ENCODE measurements at regions not wholly inside any gene's neighbourhood (a gene's known extent, or its start where the extent isn't known, plus 50 kb on each side); places are given as distances from the start of the nearest gene placed in this dataset.
"Not testable (repeated sequence)": the region's sequence is repeated elsewhere in the genome, so short reads cannot be mapped to it uniquely, and the experiment has no call there.

DNA sequence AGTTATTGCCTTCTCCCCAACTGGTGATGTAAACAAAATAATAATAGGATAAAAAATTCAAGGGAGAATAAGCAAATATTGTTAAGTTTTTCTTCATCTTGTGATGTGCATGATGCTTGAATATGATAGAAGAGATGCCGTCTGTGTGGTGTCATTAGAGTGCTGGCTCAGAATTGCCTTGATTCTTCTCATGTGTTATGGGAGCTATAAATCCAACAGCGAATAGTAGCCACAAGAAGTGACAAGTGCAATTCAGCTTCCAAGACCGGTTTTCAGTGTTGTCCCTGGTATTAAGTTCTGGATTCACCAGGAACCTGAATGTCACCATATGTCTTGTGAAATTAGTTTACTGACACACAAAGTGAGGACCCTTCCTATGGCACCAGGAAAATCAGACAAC lies 547.0 kb downstream of the NSUN3 start:
- DNase-seq (ENCODE audit: low read depth) = no peak

- no peak for DNase-seq (ENCODE audit: low read depth)
These were observed 548.7 kb downstream of the NSUN3 start for GRCh38 chr3:94611596-94611995.

DNA sequence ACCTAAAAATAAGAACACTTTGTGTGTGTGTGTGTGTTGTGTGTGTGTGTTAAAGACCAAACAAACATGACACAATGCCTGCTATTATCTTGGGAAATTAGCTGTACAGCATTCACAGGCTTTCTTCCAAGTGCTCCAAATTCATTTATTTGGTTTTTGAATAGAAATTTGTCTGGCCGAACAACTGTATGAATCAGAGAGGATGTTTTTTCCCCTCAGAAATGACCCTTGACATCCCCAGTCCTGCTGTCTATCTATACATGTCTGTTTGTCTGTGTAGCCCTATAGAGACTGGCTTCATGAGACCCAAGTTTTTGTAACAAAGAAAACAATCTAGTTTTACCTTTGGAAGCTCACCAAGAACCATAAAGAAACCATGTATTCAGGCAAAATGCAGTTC lies 549.8 kb downstream of the NSUN3 start:
- DNase-seq (ENCODE audit: low read depth) = no peak

GRCh38 chr3:94614192-94614591 lies 551.3 kb downstream of the NSUN3 start:
- DNase-seq (ENCODE audit: low read depth) = no peak

- no peak for DNase-seq (ENCODE audit: low read depth)
These were observed 552.6 kb downstream of the NSUN3 start for GRCh38 chr3:94615275-94616065.

DNA sequence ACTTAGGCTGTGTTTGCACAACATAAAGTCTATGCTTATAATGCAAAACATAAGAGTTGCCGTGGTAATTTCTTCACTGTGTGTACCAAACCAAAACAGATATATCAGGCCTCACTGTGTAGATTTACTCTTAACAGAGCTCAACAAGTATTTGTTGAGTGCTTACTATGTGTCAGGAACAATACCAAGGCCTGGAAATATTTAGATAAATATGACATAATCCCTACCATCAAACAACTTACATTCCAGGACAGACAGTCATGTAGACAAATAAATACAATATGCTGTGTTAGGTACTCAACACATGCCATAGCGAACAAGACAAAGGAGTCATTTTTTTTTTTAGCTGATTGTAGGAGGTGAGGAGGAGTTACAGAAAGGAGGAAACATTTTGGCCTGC lies 554.0 kb downstream of the NSUN3 start:
- DNase-seq (ENCODE audit: low read depth) = no peak

GRCh38 chr3:94617312-94617711 lies 554.5 kb downstream of the NSUN3 start:
- no peak for DNase-seq (ENCODE audit: low read depth)

DNA sequence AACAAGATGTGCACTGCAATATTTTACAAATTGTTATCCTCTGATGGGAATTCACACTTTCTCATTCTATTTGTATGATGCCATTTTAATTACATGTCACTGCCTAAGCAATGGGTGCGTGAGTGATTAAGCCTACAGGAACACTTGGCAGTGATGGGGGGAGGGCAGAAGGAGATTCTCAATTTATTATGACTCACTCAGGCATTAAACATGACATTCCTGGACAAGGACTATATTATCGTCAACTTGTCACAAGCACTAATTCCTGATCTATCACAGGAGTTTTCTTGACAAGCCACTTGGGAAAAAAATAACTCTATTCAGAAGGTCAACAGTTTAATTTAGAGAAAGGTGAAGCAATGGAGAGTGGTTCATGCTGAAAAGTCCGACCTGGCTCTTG lies 556.8 kb downstream of the NSUN3 start:
- no peak for DNase-seq (ENCODE audit: low read depth)

DNA sequence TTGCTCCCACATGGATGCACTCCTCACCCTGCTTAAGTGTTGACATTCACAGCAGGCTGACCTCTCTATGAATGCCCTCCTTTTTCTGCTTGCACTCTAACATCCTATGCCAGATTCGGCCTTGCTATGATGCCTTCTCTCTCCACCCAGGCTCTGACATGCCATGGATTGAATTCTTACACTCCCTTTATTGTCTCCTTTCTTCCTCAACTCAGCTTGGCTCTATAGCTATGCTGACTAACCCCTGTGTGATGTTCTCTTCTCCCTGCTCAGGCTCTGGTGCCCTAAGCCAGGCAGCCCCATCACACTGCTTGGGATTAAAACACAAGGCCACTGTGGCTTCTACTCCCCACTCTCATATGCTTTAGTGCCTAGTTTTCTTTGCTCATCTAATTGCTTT lies 563.7 kb downstream of the NSUN3 start:
- no peak for DNase-seq (ENCODE audit: low read depth)

DNA sequence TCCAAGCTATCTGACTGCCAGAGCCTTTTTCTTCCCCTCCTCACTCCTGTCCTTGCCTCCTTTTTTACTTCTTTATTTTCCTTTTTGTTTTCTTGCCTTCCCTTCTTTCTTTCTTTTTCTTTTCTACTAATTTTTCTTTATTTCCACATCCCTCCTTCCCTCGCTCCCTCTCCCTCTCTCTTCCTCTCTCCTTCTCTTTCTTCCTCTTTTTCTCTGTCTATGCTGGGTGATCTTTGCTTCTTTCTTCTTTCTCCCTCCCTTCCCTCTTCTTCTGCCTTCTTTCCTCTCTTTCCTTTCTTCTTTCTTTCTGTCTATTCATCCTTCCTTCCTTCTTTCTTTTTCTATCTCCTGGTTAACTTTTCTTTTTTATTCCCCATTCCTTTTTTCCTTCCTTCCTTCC lies 564.8 kb downstream of the NSUN3 start:
- no peak for DNase-seq (ENCODE audit: low read depth)

DNA sequence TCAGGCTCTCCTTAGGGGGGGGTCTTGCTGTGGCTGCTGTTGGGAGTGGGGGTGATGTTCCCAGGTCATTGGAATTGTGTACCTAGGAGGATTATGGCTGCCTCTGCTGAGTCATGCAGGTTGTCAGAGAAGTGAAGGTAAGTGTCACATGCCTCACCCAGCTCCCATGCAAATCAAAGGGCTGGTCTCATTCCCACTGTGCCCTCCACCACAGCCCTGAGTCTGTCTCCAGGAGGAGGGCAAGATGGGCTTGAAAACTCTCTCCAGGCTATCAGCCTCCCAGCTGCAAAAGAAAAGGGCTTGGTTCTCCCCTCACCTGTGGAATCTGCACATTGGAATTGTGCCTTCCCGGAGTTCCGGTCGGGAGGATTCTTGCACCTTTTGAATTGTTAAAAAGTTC lies 580.5 kb downstream of the NSUN3 start:
- DNase-seq (ENCODE audit: low read depth) = no peak

GRCh38 chr3:94645790-94646189 lies 582.9 kb downstream of the NSUN3 start:
- DNase-seq (ENCODE audit: low read depth) = no peak

DNA sequence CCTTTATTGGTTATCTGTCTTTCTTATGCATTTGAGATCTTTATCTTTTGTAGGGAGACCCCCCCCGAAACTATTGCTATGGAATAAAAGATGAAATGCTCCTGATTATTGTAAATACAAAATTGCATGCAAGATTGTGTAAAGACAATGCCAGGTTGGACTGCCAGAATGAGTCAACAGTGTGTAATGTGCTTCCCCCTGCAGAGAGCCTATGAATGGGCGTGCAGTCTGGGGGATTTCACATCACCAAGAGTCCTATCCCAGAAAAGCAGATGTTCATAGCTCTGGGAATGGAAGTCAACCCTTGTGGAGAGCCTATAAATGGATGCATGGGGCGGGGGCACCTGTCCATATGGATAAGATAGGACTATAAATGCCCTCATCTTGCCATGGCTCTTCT lies 584.3 kb downstream of the NSUN3 start:
- DNase-seq (ENCODE audit: low read depth) = no peak

DNA sequence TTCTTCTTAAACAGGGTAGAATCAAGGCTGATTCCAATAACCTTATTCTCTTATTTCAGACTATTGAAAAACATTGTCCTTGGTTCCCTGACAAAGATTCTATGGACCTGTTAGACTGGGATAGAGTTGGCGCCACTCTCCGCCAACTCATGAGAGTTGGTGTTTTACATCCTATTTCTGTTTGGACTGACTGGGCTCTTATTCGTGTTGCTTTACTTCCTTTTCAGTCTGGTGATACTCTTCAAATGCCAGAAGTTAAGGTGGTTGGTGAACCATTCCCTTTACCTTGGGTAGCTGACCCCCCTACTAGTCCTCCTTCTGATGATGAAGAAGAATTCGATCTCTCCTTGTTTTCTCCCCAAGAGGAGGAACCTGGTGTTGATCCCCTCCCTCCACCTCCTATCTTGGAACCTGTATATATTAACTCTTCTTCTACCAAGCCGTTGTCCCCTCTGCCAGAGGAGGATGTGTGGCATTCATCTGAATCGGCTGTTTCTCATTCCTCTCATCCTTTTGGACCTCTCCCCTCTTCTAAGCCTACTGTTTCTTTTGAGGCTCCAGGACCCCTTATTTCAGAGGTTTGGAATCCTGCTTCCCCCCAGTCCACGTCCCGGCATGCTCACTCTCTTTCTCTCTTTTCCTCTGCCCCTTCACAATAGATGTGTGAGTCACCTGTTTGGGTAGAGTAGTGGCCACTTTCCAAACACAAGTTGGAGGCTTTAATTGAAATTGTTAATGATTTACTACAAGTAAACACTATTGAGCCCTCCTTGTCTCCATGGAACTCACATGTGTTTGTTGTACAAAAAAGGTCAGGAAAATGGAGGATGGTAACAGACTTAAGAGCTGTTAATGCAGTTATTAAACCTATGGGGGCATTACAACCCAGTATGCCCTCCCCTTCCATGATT lies 585.7 kb downstream of the NSUN3 start:
- not testable (repeated sequence) for DNase-seq (ENCODE audit: low read depth)

- no peak for DNase-seq (ENCODE audit: low read depth)
These were observed 591.2 kb downstream of the NSUN3 start for GRCh38 chr3:94654096-94654495.

GRCh38 chr3:94665922-94666321 lies 603.1 kb downstream of the NSUN3 start:
- no peak for DNase-seq (ENCODE audit: low read depth)

GRCh38 chr3:94671078-94671477 lies 608.2 kb downstream of the NSUN3 start:
- DNase-seq (ENCODE audit: low read depth) = no peak

- DNase-seq (ENCODE audit: low read depth) = no peak
These were observed 611.0 kb downstream of the NSUN3 start for GRCh38 chr3:94673876-94674275.

GRCh38 chr3:94686208-94686607 lies 623.3 kb downstream of the NSUN3 start:
- no peak for DNase-seq (ENCODE audit: low read depth)

DNA sequence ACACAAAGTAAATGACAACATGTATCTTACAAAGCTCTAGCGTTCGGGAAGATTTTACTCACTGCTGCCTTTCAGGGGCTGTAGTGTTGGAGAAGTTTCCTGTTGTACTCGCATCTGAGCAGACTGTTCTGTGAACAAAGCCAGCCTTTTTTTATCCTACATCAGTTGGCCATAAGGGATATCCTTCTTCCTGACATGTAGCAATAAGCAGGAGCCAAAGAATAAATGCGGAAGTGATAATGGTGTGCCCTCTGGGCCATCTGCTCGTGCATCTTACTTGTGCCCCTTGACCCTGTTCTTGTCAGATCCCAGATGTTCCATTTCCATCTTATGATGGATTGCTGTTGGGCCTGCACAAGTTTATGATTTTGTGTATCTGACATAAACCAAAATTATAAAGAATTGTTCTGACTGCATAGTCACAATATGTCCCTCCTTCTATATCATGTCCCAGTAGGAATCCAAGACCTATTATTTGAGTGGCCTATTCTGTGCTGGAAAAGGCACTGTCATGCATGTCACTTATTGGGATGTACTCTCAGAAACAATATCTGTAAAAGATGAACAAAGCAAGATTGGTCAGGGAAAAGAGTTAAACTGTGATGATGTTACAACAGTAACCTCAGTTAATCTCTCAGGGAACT lies 631.3 kb downstream of the NSUN3 start:
- no peak for DNase-seq (ENCODE audit: low read depth)

DNA sequence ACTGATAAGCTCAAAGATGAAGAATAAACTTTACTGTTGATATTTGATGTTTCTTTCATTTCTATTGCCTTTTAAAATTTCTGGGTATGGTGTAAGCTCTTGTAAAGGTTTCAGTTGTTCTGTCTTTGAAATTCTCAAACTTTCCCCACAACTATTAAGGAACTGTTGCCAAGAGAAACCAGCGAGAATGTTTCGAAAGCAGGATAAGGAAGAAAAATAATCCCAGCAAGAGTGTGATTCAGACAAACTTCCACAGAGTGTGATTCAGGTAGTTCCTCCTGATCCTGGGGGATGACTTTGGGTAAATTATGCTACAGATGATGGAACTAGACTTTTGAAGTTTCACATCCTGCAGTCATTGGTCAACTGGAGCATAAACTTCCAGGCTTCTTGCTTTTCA lies 632.0 kb downstream of the NSUN3 start:
- DNase-seq (ENCODE audit: low read depth) = no peak

DNA sequence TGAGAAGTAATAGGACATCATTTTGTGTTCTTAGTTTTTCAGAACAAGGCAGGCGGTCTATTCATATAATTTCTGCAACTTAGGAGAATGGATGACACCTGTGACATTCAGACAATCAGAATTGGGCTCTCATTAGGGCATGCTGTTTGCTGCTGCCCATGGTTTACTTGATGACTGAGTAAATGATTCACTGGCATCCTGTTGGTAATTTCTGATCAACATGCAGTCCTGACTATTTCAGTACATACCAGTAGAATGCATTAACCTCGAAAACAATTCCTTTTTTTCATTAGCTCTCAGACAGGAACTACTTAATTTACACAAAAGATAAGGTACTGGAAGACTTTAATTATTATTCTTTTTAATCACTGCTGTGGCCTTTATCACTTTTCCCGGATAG lies 641.6 kb downstream of the NSUN3 start:
- no peak for DNase-seq (ENCODE audit: low read depth)

Measured in activated T-helper 1 cell treated with Interleukin-2 at 50 U/mL for 16 hours (primary cell).